MM.1S (cell line): ENCODE measurements at regions not wholly inside any gene's neighbourhood (a gene's known extent, or its start where the extent isn't known, plus 50 kb on each side); places are given as distances from the start of the nearest gene placed in this dataset.

Experiments used
- DNase-seq: peaks from one replicate; pipeline ENCODE4 v3.0.0-alpha.2; 2015
- H2AFZ ChIP-seq: fragments of 300-600 bp; sonication (generic); 2 replicates; pipeline ENCODE4 v1.6.0; 2016; ENCODE audit warnings: antibody characterized with exemption, low read length
- H3F3A ChIP-seq: fragments of 300-600 bp; sonication (generic); 2 replicates; pipeline ENCODE4 v1.6.1; 2016; ENCODE audit warnings: mild to moderate bottlenecking, antibody characterized with exemption, low read length, moderate library complexity, mixed read lengths; ENCODE audit not compliant: insufficient read depth
- H3K27ac ChIP-seq: fragments of 300-600 bp; sonication (generic); 2 replicates; pipeline ENCODE4 v1.5.1; 2016; ENCODE audit warnings: mild to moderate bottlenecking, low read length
- H3K27me3 ChIP-seq: fragments of 300-600 bp; sonication (generic); replicated peaks from 2 replicates; pipeline ENCODE4 v1.6.0; 2016; ENCODE audit warnings: low read length; ENCODE audit not compliant: insufficient read depth
- H3K36me3 ChIP-seq: fragments of 300-600 bp; sonication (generic); replicated peaks from 2 replicates; pipeline ENCODE4 v1.6.1; 2016; ENCODE audit warnings: mild to moderate bottlenecking, low read length, mixed read lengths; ENCODE audit not compliant: insufficient read depth
- H3K4me1 ChIP-seq: fragments of 300-600 bp; sonication (generic); 2 replicates; pipeline ENCODE4 v1.6.1; 2016; ENCODE audit warnings: low read length, mixed read lengths
- H3K4me2 ChIP-seq: fragments of 300-600 bp; sonication (generic); 2 replicates; pipeline ENCODE4 v1.6.0; 2016; ENCODE audit warnings: low read depth, low read length
- H3K4me3 ChIP-seq: fragments of 300-600 bp; sonication (generic); 2 replicates; pipeline ENCODE4 v1.5.1; 2016; ENCODE audit warnings: low read length, mixed read lengths
- H3K79me2 ChIP-seq: fragments of 300-600 bp; sonication (generic); 2 replicates; pipeline ENCODE4 v1.6.1; 2016; ENCODE audit warnings: mixed run types, low read length, mixed read lengths
- H3K9ac ChIP-seq: fragments of 300-600 bp; sonication (generic); 2 replicates; pipeline ENCODE4 v1.6.1; 2016; ENCODE audit warnings: low read length, mixed read lengths
- H3K9me2 ChIP-seq: fragments of 300-600 bp; sonication (generic); replicated peaks from 2 replicates; pipeline ENCODE4 v1.6.1; 2016; ENCODE audit warnings: mild to moderate bottlenecking, low read length, mixed read lengths; ENCODE audit not compliant: insufficient read depth
- H3K9me3 ChIP-seq: fragments of 300-600 bp; sonication (generic); replicated peaks from 2 replicates; pipeline ENCODE4 v1.6.1; 2016; ENCODE audit warnings: mild to moderate bottlenecking, low read length, mixed read lengths; ENCODE audit not compliant: insufficient read depth
- H4K20me1 ChIP-seq: fragments of 300-600 bp; sonication (generic); 2 replicates; pipeline ENCODE4 v1.6.1; 2016; ENCODE audit warnings: mild to moderate bottlenecking, low read length, moderate library complexity, mixed read lengths; ENCODE audit not compliant: insufficient read depth
- EZH2 ChIP-seq: fragments of 300-600 bp; sonication (generic); optimal IDR thresholded peaks from 2 replicates; pipeline ENCODE3; 2017; ENCODE audit warnings: low read depth, mild to moderate bottlenecking, antibody characterized with exemption, low read length, mixed read lengths
- EZH2phosphoT487 ChIP-seq: fragments of 300-600 bp; sonication (generic); IDR thresholded peaks from 2 replicates; pipeline ENCODE4 v1.6.1; 2018; ENCODE audit warnings: antibody characterized with exemption, low read length
- TF ChIP-seq, protein P1 (sequence below): fragments of 300-600 bp; sonication (generic); IDR thresholded peaks from 2 replicates; pipeline ENCODE4 v1.5.1; 2016; ENCODE audit warnings: antibody characterized with exemption, low read length, mixed read lengths

DNA sequence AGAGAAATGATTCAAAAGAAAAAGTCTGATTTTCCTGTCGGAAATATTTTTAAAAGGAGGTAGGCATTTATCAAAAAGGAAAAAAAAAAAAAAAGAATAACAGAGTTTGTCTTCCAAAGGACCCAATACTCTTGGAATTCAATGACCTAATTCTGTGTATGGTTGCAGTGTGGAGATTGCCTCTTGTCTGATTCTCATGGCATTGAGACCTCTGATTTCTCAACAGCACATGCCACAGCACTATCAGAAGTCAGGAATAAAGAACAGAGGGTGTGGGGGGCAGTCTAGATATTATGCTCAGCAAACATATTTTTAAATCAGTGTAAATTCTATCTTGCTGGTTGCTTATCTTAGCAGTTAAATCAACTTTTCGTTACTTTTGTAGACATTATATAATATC is 81.3 kb upstream of the SOX9 start:
- H3K9me3 ChIP-seq: no peaks in the 10 kb centered on the region
- H4K20me1 ChIP-seq: no peaks in the 10 kb centered on the region
- DNase-seq: no peak
- no peak overlapping the region for H3K4me3 ChIP-seq
- no peak overlapping the region for H2AFZ ChIP-seq
- H3K4me1 ChIP-seq: no peaks in the 10 kb centered on the region
- H3K9ac ChIP-seq: no peak overlapping the region
- H3F3A ChIP-seq: no peaks in the 10 kb centered on the region
- H3K9me2 ChIP-seq: no peaks in the 10 kb centered on the region
- H3K4me2 ChIP-seq: no peak overlapping the region
- no peaks in the 10 kb centered on the region for H3K79me2 ChIP-seq
- H3K36me3 ChIP-seq: no peaks in the 10 kb centered on the region
- TF ChIP-seq, protein P1, sequence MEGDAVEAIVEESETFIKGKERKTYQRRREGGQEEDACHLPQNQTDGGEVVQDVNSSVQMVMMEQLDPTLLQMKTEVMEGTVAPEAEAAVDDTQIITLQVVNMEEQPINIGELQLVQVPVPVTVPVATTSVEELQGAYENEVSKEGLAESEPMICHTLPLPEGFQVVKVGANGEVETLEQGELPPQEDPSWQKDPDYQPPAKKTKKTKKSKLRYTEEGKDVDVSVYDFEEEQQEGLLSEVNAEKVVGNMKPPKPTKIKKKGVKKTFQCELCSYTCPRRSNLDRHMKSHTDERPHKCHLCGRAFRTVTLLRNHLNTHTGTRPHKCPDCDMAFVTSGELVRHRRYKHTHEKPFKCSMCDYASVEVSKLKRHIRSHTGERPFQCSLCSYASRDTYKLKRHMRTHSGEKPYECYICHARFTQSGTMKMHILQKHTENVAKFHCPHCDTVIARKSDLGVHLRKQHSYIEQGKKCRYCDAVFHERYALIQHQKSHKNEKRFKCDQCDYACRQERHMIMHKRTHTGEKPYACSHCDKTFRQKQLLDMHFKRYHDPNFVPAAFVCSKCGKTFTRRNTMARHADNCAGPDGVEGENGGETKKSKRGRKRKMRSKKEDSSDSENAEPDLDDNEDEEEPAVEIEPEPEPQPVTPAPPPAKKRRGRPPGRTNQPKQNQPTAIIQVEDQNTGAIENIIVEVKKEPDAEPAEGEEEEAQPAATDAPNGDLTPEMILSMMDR: no peak
- TF ChIP-seq EZH2phosphoT487: no peak
- TF ChIP-seq EZH2: no peak
- H3K27me3 ChIP-seq: no peaks in the 10 kb centered on the region
- no peak overlapping the region for H3K27ac ChIP-seq

DNA sequence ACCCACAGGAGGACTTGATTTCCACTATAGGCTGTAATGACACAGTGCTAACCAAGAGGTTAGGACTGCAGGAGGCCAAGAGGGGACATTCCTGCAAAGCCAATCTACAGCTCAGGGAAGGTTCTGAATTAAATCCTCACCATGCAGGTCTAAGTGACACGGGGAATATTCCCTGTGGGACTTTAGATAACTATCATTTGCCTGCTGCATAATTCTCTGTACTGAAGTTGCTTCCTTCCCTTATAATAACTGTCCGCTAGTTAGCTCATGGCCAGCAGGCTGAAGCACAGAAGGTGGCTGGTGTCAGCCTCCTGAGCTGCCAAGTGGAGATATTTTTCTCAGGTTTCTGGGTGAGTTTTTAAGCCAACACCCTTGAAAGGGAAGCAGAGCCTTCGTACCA is 74.6 kb upstream of the SOX9 start:
- no peak overlapping the region for H3K27ac ChIP-seq
- H3K9ac ChIP-seq: no peak overlapping the region
- no peak overlapping the region for H2AFZ ChIP-seq
- H3F3A ChIP-seq: no peaks in the 10 kb centered on the region
- no peaks in the 10 kb centered on the region for H3K9me3 ChIP-seq
- no peak overlapping the region for H3K4me3 ChIP-seq
- no peaks in the 10 kb centered on the region for H3K36me3 ChIP-seq
- H4K20me1 ChIP-seq: no peaks in the 10 kb centered on the region
- no peaks in the 10 kb centered on the region for H3K4me1 ChIP-seq
- no peaks in the 10 kb centered on the region for H3K79me2 ChIP-seq
- DNase-seq: no peak
- TF ChIP-seq EZH2: no peak
- TF ChIP-seq EZH2phosphoT487: no peak
- TF ChIP-seq, protein P1: no peak
- no peaks in the 10 kb centered on the region for H3K27me3 ChIP-seq
- H3K4me2 ChIP-seq: no peak overlapping the region
- H3K9me2 ChIP-seq: no peaks in the 10 kb centered on the region

DNA sequence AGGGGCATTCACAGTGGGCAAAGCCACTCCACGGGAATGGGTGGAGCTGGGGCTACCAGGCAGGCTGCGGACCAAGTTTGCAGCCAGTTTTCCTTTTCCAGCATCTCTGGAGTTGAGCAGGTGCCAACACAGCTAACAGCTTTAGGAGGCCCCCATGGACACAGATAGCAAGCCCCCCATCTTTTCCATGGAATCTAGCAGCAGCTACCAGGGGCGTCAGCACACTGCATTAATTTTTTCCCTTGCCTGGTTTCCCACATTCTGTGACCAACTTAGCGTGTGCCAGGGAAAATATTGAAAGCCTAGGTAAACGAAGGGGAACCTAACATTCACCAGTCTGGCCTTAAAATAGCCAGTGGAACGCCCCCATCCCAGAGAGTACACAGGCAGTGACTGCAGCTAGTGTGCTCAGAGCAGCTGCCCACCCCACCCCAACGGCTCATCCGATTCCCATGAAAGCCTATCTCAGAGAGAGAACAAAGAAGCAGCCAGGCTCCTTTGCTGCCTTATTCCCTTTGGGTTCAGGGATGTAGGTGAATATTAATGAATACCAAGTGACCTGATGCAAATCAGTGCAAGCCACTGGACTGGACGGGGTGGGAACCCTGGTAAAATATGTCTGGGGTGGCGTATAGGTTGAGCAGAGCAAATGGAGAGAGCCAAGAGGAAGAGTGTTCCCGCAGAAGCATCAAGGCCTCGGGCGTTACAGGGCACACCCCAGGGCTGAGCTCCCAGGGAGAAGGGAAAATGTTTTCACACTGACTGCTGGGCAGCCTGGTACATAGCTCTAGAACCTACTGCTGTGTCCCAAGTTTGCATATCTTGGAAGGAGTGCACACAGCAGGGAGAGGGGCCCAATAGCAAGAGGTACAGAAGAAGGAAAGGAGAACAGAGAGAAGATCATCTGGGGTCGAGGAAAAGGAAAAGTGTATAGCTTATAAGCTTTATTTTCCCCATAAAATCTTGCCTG is 73.9 kb upstream of the SOX9 start:
- H3K4me2 ChIP-seq: no peak overlapping the region
- TF ChIP-seq, protein P1: no peak
- TF ChIP-seq EZH2phosphoT487: no peak
- TF ChIP-seq EZH2: no peak
- H3K79me2 ChIP-seq: no peaks in the 10 kb centered on the region
- H3F3A ChIP-seq: no peaks in the 10 kb centered on the region
- H3K36me3 ChIP-seq: no peaks in the 10 kb centered on the region
- no peaks in the 10 kb centered on the region for H4K20me1 ChIP-seq
- H3K4me3 ChIP-seq: no peak overlapping the region
- H2AFZ ChIP-seq: no peak overlapping the region
- H3K9ac ChIP-seq: no peak overlapping the region
- no peaks in the 10 kb centered on the region for H3K9me2 ChIP-seq
- H3K9me3 ChIP-seq: no peaks in the 10 kb centered on the region
- no peaks in the 10 kb centered on the region for H3K4me1 ChIP-seq
- no peak for DNase-seq
- H3K27me3 ChIP-seq: no peaks in the 10 kb centered on the region
- no peak overlapping the region for H3K27ac ChIP-seq
